GM12878 (cell line): ENCODE measurements at regions not wholly inside any gene's neighbourhood (a gene's known extent, or its start where the extent isn't known, plus 50 kb on each side); places are given as distances from the start of the nearest gene placed in this dataset.

Experiments
- BCL3 ChIP-seq: IDR thresholded peaks from 2 replicates; pipeline ENCODE4 v1.6.1; 2011; ENCODE audit warnings: borderline replicate concordance, low read depth, mild to moderate bottlenecking, moderate library complexity, low read length; ENCODE audit not compliant: insufficient read depth, poor library complexity, severe bottlenecking
- ETV6 ChIP-seq, 2 experiments: fragments of 450-650 bp in 1 of 2; IDR thresholded peaks in 1 of 2; conservative IDR thresholded peaks in 1 of 2; 2 replicates each; pipeline ENCODE4 v1.6.1; 2014; ENCODE audit warnings: antibody characterized with exemption in 1 of 2, borderline replicate concordance in 1 of 2, low read depth in 1 of 2, mild to moderate bottlenecking in 1 of 2, moderate library complexity in 1 of 2
- SUPT20H ChIP-seq: IDR thresholded peaks from 2 replicates; pipeline ENCODE4 v1.6.1; 2011; ENCODE audit warnings: low read depth, mild to moderate bottlenecking, low read length, moderate library complexity, borderline replicate concordance; ENCODE audit not compliant: control insufficient read depth
- YY1 ChIP-seq: IDR thresholded peaks from 2 replicates; pipeline ENCODE4 v1.6.1; 2011; ENCODE audit warnings: low read depth, mild to moderate bottlenecking, low read length
- ZBTB11 ChIP-seq: fragments of 450-650 bp; formaldehyde crosslinking; IDR thresholded peaks from 2 replicates; pipeline ENCODE4 v1.5.0; 2022; ENCODE audit warnings: mild to moderate bottlenecking, missing genetic modification characterization

GRCh38 chr22:22948651-22949571, 61.3 kb downstream of the IGLL5 start (continued):
- TF ChIP-seq ETV6 (conservative IDR thresholded peaks at IDR 0.05 in 1 of 2, IDR thresholded peaks at IDR 0.05 in 1 of 2; ENCODE audit: borderline replicate concordance in 1 of 2, low read depth in 1 of 2) (no peak), ZBTB11 (CRISPR knock-in tag) (no peak), YY1 (no peak), BCL3 (no peak), SUPT20H (no peak)
